NOMO-1 (cell line): ENCODE measurements at regions not wholly inside any gene's neighbourhood (a gene's known extent, or its start where the extent isn't known, plus 50 kb on each side); places are given as distances from the start of the nearest gene placed in this dataset.

ENCODE experiments used
- DNase-seq, 2 experiments: peaks; one replicate each; lab custom pipeline; 2025; ENCODE audit not compliant: unreplicated experiment in 2 of 2; lab: John Stamatoyannopoulos, UW

DNA sequence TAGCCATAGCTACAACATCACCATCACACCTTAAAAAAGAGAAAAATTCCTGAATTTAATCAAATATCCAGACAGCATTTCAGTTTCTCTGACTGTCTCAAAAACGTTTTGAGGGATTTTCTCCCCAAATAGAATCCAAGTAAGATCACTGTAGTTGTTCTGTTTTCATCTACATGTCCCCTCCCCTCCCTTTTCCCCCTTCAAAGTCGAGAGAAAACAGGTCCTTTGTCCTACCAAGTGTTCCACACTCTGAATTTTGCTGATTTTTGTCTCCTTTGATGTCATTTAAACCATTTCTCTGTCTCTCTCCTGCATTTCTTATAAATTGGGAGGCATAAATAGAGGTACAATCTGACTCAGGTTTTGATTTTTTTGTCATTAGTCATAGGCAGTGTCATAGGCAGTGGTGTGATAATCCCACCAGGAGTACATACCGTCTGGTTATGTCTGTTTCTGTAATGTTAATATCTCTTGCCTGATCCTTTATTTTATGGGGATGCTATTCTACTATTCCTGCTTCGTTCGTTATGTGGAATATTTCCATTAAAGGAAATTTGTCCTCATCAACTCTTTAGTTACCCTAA is 348.6 kb downstream of the PTTG2 start:
- DNase-seq: no peak

DNA sequence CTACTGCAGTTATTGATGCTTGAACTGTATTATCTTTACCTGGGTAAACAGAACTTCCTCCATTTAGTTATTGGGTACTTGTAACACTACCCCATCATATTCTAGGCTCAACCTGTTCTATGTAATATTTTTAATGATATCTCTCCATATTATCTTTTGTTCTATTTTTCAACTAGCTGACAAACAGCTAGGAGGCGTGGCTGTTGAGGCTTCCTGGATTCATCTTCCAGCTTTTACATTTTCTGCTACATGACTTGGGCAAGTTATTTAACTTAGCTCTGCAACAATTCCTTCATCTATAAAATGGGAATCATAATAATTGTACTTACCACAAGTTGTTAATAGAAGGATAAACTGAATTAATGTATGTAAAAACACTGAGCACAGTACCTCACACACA is 349.3 kb downstream of the PTTG2 start:
- no peak for DNase-seq

DNA sequence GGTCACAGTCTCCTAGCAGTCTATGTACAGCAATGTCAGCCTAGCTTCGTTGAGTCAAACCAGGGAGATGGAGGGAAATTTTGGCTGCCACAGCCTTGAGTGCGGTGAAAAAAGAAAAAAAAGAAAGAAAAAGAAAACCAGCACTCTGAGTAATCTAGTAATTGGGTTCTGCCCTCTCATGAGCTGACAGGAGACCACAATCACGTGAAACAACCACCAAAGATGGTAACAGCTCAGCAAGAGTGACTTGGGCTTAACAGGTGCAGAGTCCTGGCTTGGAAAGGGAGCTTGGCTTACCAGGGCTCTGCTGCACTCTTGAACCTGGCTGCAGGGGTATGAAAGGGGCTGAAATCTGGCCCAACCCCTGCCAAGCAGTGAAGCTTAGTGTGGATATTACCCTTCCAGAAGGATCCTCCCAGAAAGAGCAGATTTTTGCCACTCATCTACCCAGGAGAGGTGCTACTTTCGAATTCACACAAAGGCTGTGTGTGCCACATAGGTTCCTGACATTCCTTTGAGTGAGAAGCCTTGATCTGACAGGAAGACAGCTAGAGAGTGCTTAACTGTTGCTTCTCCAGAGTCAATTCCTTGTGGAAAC is 350.3 kb downstream of the PTTG2 start:
- DNase-seq: no peak

DNA sequence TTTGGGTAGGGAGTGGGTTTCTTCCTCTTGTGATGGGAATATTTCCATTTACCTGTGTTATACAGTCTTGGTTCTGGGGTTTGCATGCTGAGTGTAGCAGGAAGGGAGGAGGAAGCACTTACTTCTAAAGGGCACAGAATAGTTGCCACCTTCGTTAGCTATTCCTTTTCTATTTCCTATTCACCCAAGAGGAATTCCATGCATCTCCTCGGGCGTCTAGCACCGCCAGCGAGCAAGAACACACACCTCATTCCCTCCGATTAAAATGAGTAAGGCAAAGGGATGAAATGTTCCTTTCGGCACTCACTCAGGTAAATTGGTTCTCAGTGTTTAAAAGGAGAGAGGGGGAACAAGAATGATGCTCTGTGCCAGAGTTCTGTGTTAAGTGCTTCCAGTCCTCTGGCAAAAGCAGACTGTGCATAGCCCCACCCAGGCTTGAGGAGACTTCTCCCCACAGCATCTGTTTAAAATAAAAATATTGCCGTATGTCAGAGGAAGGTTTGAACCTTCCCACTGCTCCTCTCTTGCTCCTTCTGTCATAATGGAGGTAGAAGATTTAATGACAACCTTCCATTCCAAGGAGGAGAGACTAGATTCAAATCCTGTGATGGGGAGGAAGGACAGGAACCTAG is 351.4 kb downstream of the PTTG2 start:
- no peak for DNase-seq

DNA sequence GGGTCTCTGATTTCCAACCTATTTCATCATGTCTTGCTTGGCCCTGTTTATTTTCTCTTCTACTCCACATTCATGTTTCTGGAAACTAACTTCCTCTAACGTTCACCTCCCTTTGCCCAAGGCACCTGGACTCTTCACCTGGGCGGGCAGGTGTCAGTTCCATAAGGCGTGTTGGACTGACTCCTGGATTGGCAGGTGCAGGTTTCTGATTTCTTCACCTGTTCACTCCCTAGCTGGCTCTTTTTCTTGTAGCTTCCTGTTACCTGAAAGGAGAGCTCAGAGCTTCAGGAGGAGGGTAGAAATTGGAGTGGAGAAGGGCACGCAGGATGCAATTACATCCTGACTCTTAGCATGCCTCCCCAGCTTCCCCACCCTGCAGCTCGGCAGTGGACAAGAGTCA is 350.8 kb upstream of the KLF3 start:
- DNase-seq: no peak

DNA sequence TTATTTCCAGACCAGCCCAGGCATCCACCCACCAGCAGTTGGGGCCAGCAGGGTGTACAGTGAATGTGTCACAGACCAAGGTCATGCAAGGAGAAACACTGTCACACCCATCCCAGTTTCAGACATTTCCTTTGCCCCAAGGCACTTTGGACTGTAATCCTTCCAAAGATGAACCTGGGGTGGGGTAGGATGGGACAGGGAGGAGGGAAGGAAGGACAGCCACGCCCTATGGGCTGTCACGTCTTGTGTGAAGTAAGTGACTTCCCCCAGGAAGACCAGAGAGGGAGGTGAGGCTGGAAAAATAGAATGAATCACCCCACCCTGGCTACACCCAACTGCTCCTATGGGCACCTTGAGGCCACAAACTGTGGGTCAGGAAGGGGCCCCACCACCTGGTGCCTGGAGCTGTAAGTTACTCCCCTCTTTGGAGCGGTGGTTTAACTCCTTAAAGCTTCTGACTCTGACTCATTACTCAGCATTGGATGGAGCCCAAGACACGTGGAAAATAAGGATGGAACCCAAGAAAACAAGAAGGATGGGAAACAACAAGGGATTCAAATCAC is 349.9 kb upstream of the KLF3 start:
- DNase-seq: no peak

DNA sequence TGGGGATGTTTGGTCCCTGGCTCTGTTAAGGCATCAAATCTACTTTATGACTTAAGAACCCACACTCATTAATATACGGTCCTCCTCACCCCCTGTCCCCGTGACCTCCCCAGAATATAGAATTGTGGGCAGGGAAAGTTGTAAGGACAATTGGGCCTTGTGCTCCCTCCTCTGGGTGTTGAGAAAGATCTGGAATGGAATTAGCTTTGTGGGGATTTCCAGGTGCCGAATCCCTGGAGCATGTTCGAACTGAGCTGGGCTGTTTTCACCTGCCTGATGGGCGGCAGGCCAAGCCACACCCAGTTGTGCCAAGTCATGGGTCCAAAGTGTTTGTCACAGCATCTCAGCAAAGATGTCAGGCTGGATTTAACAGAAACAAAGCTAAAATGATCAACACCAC is 349.3 kb upstream of the KLF3 start:
- DNase-seq: no peak

DNA sequence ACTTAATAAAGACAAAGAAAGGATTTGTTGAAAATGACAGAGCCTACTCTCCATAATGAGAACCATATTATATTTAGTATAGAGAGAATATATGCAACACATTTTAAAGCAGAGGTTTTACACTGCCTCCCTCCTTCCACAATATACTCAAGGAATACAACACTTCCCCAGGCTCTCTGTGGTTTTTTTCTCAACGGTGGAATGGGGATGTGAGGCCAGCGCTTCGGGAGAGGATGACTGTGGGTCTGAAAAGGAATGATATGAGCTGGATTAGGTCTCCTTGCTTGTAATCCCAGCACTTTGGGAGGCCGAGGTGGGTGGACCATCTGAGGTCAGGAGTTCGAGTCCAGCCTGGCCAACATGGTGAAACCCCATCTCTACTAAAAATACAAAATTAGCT is 348.7 kb upstream of the KLF3 start:
- no peak for DNase-seq

DNA sequence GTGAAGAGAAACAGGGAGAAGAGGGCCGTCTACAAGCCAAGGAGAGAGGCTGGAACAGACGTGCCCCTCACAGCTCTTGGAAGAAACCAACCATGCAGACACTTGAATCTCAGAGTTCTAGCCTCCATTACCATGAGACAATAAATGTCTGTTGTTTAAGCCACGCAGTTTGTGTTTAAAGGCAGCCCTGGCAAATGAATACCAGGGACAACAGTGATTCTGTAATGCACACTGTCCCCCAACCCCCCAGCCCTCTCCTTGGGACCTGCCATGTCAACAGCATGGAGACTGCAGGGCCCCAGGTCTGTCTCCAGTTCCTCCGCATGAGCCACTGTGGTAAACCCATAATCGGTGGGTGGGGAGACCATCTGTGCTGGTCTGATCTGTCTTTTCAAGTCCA is 348.0 kb upstream of the KLF3 start:
- no peak for DNase-seq

DNA sequence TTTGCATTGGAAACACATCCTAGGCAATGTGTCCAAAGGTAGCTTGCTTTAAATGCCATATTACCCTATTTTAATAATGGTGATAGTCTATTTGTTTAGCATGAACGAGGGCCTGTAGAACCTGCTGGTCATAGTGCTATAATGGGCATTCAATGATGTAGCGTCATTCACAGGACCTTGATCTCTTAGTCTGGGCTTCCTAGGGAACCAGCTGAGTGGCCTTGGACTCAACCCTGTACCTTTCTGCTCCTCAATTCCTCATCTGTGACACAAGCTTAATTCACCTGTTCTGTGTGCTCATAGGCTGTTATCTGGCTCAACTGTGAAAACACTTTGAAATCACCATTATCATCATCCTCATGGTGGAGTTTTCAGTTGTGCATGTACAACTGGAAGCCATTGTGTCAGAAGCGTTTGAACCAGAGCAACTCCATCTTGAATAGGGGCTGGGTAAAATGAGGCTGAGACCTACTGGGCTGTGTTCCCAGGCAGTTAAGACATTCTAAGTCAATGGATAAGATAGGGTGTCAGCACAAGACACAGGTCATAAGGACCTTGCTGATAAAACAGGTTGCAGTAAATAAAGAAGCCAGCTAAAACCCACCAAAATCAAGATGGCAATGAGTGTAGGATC is 346.8 kb upstream of the KLF3 start:
- no peak for DNase-seq

DNA sequence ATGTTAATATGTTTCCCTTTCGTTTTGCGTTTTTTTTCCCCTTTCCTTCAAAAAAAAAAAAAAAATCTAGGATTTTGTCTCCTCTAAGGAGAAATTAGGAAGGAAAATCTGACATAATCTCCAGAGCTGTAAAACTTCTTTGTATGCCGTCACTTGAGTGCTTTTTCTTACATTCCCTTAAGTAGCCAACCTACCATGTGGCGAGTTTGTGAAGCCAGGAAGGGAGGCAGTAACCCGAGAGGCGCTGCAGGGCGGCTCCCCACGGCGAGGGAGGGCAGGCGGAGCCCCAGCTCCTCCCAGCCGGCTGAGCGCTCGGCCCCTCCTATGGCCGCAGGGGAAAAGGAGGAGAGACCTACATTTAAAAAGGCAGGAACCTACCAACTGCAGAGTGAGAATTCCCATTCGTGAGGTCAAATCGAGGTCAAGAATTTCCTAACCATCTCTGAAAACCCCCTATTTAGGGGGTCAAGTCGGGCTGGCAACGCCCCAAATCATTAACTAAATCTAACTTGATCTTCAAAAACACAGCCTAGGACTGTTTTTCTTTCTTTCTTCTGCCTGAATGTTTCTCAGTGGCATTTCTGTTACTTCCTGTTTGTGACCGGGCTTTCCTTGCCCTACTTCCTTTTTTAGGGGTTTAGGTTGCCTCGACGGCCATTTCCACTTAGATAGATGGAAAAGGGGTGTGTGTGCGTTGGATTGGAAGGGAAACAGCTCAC is 345.1 kb upstream of the KLF3 start:
- DNase-seq: peak; percentile 90 to 93

DNA sequence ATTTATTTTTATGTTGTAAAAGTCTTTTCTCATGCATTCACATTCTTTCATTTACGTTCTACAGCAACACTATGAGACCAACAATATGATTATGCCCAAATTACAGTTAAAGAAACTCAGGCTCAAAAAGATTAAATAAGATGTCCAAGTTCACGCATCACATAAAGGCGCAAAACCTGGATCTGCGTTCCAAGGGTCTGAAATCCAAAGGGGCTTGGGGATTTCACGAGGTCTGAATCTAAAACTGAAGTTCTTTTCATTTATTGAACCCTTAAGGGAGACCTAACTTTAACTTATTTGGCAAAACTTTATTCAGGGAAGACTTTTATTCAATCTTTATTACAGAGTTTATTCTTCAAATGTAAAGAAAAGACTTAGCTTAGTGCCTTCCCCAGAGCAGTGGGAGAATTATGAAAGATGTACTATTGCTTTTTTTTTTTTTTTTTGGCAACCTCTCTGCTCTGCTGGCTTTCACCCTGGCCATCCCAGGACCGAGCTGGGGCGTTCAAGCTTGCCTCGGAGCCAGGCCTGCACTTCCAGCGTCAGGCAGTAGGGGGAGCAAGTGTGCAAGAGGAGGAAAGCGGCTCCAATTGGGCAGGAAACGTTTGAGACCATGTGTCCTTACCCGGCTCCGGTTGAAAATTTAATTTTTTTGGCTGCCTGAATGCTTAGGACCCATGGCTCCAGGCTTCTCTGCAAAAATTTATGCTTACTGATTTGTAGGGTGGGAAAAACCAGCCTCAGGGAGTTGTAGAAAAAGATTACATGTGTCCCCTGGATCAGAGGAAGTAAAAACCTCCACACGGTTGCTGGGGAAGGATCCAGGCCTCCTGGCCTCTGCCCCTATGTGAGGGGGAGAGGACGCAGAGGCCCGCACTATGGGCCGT is 344.3 kb upstream of the KLF3 start:
- DNase-seq: peak; percentile 90 to 91

DNA sequence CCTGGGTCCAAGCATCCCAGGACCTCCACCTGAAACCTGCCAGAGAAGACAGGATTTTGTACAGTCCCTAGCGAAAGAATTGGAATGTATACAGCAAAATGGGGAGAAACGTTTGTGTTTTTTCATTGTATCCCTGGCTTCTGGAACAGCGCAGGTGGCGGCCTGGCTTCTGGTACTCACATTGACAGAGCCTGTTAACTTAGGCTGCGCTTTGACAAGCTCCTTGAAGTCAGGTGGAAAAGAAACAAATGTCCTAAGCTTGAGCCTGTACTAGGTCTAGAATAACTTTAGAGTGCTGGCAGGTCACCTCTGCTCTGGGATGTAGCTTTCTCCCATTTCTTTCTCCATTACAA is 343.7 kb upstream of the KLF3 start:
- no peak for DNase-seq

DNA sequence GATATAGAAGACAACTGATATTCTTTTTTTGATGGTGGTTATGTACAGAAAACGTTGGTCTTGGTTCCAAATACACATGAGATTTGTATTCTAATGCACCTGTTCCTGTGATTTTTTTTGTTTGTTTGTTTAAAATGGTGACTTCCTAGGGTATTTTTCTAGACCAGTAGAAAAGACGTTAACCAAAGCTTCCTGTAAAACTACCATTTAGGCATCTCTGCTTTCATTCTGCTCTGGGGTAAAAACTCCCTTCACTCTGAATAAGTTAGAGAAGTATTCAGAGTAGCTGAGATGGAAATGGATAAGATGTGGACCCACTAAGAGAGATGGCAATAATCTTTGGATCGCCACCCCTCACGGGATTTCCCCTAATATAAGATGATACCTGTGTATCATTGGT is 343.2 kb upstream of the KLF3 start:
- DNase-seq: no peak

DNA sequence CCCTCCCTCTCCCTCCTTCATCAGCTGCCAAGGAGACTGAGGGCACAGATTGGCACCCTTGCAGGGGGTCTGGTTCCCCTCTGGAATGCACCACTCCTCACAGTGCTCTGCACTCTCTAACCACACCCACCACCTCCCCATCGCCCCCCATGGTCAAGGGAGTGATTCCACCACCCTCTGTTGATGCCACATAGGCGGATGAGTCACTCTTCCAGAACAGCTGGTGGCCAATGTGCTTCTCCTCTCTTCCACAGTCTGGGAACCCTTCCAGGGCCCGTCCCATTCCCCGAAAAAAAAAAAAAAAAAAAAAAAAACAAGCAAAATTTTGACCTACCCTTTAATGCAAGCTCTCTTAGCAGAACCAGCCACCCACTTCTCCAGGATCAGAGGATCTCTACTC is 341.3 kb upstream of the KLF3 start:
- DNase-seq: no peak

DNA sequence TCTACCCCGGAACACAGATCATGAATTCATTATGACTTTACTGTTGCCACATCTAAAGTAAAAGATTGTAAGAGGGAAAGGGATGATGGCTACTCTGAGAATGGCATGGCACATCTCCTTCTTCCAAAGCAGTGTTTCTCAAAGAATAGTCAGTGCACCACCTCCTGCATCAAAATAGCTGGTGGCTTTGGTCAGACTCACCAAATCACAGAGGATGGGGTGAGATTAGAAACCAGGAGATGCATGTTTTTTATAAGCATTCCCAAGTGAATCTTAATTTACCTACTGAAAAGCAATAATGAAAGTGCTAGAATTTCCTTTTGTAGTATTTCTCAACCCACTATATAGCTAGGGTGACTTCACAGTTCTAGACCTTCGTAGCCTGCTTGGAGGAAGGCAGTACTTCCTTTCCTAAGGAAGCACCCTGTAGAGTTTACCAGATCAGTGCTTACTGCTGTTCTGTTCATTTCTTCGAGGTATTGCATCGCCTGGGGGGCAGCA is 340.8 kb upstream of the KLF3 start:
- DNase-seq: no peak

DNA sequence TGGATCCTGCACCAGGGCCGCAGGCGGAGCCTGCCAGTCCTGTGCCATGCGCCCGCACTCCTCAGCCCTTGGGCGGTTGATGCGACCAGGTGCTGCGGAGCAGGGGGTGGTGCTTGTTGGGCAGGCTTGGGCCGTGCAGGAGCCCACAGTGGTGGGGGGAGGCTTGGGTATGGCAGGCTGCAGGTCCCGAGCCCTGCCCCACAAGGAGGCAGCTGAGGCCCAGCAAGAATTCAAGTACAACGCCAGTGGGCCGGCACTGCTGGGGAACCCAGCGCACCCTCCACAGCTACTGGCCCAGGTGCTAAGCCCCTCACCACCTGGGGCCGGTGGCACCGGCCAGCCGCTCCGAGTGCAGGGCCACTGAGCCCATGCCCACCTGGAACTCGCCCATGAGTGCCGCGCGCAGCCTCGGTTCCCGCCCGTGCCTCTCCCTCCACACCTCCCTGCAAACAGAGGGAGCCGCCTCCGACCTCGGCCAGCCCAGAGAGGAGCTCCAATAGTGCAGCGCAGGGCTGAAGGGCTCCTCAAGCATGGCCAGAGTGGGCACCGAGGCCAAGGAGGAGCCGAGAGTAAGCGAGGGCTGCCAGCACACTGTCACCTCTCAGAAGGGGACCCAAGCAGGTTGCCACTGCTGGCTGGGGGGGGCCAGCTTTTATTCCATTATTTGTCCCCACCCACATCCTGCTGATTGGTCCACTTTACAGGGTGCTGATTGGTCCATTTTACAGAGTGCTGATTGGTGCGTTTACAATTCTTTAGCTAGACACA is 339.0 kb upstream of the KLF3 start:
- no peak for DNase-seq

DNA sequence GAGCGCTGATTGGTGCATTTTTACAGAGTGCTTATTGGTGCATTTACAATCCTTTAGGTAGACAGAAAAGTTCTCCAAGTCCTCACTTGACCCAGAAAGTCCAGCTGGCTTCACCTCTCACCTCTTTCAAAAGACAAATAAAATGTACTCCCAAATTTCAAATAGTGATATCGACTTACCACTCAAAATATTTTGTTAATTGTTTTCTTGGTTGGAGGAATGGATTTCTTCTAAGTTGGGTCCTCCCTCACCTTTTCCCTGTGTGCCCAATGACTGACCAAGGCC is 338.4 kb upstream of the KLF3 start:
- DNase-seq: no peak

DNA sequence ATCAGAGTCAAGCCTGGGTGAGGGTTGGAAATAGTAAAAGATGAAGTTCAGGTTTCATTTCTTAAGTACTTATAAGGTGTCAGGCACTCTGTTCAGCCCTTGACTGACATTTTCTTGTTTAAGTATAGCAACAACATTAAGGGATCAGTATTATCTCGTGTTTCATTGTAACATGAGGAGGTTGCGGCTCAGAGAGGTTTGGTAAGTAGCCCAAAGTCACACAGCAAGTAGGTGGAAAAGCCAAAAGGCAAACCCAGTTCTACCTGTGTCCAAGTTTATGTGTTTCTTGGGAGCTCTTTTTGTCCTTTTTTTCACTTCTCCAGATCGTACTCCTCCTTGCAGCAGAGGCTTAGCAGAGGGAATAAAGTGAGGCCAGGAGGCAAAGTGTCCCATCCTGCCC is 337.5 kb upstream of the KLF3 start:
- no peak for DNase-seq

DNA sequence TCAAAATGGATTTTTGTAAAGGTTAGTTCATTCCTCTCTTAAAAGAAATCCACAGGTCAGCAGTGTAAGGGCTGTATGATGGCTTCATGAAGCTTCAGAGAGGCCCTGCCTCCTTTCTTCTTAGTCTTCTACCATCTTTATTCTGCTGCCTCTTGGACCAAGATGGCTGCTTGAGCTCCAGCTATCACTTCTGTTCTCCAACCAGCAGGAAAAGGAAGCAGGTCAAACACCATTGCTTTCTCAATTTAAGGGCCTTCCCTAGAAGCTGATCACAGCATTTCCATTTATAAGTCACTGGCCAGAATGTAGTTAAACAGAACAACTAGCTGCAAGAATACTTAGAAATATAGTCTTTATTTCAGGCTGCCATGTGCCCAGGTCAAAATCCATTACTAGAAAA is 336.8 kb upstream of the KLF3 start:
- no peak for DNase-seq
